ENCODE measurements at regions not wholly inside any gene's neighbourhood (a gene's known extent, or its start where the extent isn't known, plus 50 kb on each side); places are given as distances from the start of the nearest gene placed in this dataset.

DNA sequence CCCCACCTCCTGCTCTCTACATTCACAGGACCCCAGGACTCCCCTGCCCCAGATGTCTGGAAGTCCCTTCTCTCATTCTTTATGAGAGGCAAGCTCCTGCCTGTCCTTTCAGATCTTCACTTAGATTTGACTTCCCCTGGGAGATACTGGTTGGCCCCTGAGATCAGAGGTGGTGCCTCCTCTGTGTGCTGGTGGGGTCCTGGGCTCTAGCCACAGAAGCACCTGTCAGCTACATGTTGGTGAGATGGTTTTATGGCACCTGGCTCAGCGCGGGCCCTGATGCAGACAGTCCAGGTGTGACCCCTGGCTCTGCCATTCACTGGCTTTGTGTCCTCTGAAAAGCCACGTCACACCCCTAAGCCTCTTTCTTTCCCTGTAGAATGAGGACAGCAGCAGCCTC, 369.6 kb upstream of the ID2 start (continued):
- TF ChIP-seq, protein P1, sequence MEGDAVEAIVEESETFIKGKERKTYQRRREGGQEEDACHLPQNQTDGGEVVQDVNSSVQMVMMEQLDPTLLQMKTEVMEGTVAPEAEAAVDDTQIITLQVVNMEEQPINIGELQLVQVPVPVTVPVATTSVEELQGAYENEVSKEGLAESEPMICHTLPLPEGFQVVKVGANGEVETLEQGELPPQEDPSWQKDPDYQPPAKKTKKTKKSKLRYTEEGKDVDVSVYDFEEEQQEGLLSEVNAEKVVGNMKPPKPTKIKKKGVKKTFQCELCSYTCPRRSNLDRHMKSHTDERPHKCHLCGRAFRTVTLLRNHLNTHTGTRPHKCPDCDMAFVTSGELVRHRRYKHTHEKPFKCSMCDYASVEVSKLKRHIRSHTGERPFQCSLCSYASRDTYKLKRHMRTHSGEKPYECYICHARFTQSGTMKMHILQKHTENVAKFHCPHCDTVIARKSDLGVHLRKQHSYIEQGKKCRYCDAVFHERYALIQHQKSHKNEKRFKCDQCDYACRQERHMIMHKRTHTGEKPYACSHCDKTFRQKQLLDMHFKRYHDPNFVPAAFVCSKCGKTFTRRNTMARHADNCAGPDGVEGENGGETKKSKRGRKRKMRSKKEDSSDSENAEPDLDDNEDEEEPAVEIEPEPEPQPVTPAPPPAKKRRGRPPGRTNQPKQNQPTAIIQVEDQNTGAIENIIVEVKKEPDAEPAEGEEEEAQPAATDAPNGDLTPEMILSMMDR (IDR thresholded peaks at IDR 0.05; ENCODE audit: low read depth, low read length, missing input control), result no peak
- TF ChIP-seq SP1 (IDR thresholded peaks at IDR 0.05) (no peak), HNF4G (IDR thresholded peaks at IDR 0.05) (no peak), TAF1 (conservative IDR thresholded peaks at IDR 0.05) (no peak)

DNA sequence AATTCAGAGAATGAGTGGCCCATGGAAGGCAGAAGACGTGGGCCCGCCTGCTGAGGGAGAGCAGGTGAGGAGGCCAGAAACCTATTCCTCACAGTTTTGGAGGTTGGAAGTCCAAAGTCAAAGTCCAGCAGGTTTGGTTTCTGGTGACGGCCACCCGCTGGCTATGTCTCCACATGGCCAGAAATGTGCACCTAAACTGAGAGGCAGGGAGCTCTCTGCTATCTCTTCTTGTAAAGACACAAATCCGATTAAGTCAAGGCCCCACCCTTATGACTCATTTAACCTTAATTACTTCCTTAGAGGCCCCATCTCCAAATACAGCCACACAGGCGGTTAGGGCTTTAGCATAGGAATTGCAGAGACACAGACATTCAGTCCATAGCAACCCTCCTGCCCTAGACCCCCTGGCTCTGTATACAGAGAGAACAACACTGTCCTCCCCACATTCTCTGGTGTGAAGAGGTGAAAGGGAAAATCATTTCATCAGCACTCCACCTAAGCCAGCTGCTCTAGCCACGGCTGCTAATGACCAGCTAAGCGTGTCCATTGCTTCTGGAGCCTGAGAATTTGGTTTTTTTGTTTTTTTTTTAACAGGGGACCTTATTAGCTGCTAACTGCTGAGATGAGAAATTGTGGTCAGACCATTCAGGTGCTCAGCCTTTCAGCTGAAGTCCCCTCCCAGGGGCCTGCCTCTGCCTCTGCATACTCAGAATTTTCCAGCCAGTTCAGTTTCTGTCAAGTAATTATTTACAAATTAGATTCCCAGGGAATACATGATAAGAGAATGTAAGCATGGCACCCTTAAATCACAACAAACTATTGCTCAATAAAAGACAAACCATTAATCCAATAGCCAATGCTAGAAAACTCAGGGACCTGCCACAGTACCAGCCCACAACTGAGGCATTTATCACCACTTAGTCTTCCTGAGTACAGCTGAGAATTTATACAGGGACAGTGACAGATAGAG, 368.7 kb upstream of the ID2 start:
- Histone ChIP-seq H3K4me1 (ENCODE audit: control insufficient read depth in 4 of 4, insufficient read depth in 4 of 4, low read length in 3 of 4) (peaks cover 0 to 10% (median 3%) of the 10 kb centered on the region in 4 donors), H3K9ac (ENCODE audit: low read depth in 1 of 2, low read length in 2 of 2) (no peak overlapping the region), H3K36me3 (ENCODE audit: control insufficient read depth in 4 of 4, insufficient read depth in 3 of 4, low read depth in 1 of 4, low read length in 3 of 4) (no peaks in the 10 kb centered on the region), H3K4me3 (ENCODE audit: low read depth in 1 of 3, low read length in 3 of 3) (no peak overlapping the region), H3K9me3 (ENCODE audit: control insufficient read depth in 4 of 4, low read length in 3 of 4) (no peaks in the 10 kb centered on the region), H3K27me3 (ENCODE audit: control insufficient read depth in 4 of 4, insufficient read depth in 4 of 4, low read length in 3 of 4) (no peaks in the 10 kb centered on the region), H3K27ac (ENCODE audit: low read depth in 1 of 2, low read length in 2 of 2) (no peak overlapping the region)
- DNase-seq (ENCODE audit: low spot score), result peak; percentile 34
- WGBS, result 76% methylated on average over 8 of the region's 8 CpGs
- TF ChIP-seq TAF1 (conservative IDR thresholded peaks at IDR 0.05) (no peak), HNF4G (IDR thresholded peaks at IDR 0.05) (peak; percentile 28), JUND (IDR thresholded peaks at IDR 0.05) (no peak), RXRA (IDR thresholded peaks at IDR 0.05) (peak in 1 of 2 donors; percentile 25), HNF4A (conservative IDR thresholded peaks at IDR 0.05) (peak; percentile 65 to 85), SP1 (IDR thresholded peaks at IDR 0.05) (peak; percentile 37), YY1 (IDR thresholded peaks at IDR 0.05) (peak; percentile 43), RAD21 (IDR thresholded peaks at IDR 0.05) (peak; percentile 35 to 42)
- TF ChIP-seq, protein P1 (IDR thresholded peaks at IDR 0.05; ENCODE audit: low read depth, low read length, missing input control), result no peak

DNA sequence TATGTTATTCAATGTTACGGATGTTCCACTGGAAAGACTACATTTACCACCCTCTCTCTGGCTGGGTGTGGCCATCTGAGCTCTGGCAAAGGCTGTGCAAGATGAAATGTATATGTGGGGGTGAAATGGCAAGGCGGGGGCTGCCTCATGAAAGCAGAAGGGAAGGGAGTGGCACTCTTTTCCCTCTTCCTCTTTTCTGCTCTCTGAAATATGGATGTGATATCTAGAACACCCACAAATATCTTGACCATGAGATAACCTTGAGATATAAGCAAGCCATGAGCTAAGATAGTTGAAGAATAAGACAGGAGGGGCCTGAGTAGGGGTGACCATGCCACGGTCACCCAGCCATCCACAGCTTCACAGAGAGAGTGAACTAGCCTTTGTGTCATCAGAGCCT, 367.8 kb upstream of the ID2 start:
- no peaks in the 10 kb centered on the region for H3K9me3 ChIP-seq (ENCODE audit: control insufficient read depth in 4 of 4, low read length in 3 of 4)
- TF ChIP-seq JUND (IDR thresholded peaks at IDR 0.05) (no peak), RAD21 (IDR thresholded peaks at IDR 0.05) (no peak), FOXA2 (IDR thresholded peaks at IDR 0.05) (no peak), TAF1 (conservative IDR thresholded peaks at IDR 0.05) (no peak), HNF4A (conservative IDR thresholded peaks at IDR 0.05) (no peak), GABPA (IDR thresholded peaks at IDR 0.05 in 1 of 2, conservative IDR thresholded peaks at IDR 0.05 in 1 of 2) (no peak)
- TF ChIP-seq, protein P2, sequence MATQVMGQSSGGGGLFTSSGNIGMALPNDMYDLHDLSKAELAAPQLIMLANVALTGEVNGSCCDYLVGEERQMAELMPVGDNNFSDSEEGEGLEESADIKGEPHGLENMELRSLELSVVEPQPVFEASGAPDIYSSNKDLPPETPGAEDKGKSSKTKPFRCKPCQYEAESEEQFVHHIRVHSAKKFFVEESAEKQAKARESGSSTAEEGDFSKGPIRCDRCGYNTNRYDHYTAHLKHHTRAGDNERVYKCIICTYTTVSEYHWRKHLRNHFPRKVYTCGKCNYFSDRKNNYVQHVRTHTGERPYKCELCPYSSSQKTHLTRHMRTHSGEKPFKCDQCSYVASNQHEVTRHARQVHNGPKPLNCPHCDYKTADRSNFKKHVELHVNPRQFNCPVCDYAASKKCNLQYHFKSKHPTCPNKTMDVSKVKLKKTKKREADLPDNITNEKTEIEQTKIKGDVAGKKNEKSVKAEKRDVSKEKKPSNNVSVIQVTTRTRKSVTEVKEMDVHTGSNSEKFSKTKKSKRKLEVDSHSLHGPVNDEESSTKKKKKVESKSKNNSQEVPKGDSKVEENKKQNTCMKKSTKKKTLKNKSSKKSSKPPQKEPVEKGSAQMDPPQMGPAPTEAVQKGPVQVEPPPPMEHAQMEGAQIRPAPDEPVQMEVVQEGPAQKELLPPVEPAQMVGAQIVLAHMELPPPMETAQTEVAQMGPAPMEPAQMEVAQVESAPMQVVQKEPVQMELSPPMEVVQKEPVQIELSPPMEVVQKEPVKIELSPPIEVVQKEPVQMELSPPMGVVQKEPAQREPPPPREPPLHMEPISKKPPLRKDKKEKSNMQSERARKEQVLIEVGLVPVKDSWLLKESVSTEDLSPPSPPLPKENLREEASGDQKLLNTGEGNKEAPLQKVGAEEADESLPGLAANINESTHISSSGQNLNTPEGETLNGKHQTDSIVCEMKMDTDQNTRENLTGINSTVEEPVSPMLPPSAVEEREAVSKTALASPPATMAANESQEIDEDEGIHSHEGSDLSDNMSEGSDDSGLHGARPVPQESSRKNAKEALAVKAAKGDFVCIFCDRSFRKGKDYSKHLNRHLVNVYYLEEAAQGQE (IDR thresholded peaks at IDR 0.05), result no peak
- TF ChIP-seq, protein P3, sequence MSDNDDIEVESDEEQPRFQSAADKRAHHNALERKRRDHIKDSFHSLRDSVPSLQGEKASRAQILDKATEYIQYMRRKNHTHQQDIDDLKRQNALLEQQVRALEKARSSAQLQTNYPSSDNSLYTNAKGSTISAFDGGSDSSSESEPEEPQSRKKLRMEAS (IDR thresholded peaks at IDR 0.05), result no peak
- H3K4me3 ChIP-seq (ENCODE audit: low read depth in 1 of 3, low read length in 3 of 3), result no peak overlapping the region
- H3K27me3 ChIP-seq (ENCODE audit: control insufficient read depth in 4 of 4, insufficient read depth in 4 of 4, low read length in 3 of 4), result no peaks in the 10 kb centered on the region
- peak; percentile 34 for DNase-seq (ENCODE audit: low spot score)
- 87% methylated on average over 3 of the region's 3 CpGs for WGBS
- no peak overlapping the region for H3K27ac ChIP-seq (ENCODE audit: low read depth in 1 of 2, low read length in 2 of 2)
- peaks cover 0 to 10% (median 3%) of the 10 kb centered on the region in 4 donors for H3K4me1 ChIP-seq (ENCODE audit: control insufficient read depth in 4 of 4, insufficient read depth in 4 of 4, low read length in 3 of 4)
- H3K9ac ChIP-seq (ENCODE audit: low read depth in 1 of 2, low read length in 2 of 2), result no peak overlapping the region
- H3K36me3 ChIP-seq (ENCODE audit: control insufficient read depth in 4 of 4, insufficient read depth in 3 of 4, low read depth in 1 of 4, low read length in 3 of 4), result no peaks in the 10 kb centered on the region
